ENCODE measurements at regions not wholly inside any gene's neighbourhood (a gene's known extent, or its start where the extent isn't known, plus 50 kb on each side); places are given as distances from the start of the nearest gene placed in this dataset.

- Histone ChIP-seq H4K8ac (ENCODE audit: low read depth, low read length) (no peak overlapping the region), H3K23ac (ENCODE audit: low read depth, low read length, poor library complexity) (no peak overlapping the region), H2BK5ac (ENCODE audit: low read length) (no peak overlapping the region), H3K4me1 (ENCODE audit: control insufficient read depth in 2 of 2, insufficient read depth in 1 of 2, low read depth in 1 of 2, low read length in 2 of 2) (peaks cover 0 to 5% of the 10 kb centered on the region in 2 donors), H3K27me3 (ENCODE audit: control insufficient read depth in 3 of 3, insufficient read depth in 3 of 3, low read depth in 1 of 3, low read length in 3 of 3) (peaks cover 0 to 12% (median 0%) of the 10 kb centered on the region in 3 experiments), H3K4ac (ENCODE audit: low read length) (no peak overlapping the region), H3K14ac (ENCODE audit: low read length) (no peak overlapping the region), H3K9ac (ENCODE audit: low read depth, low read length, poor library complexity) (no peak overlapping the region), H3K4me2 (ENCODE audit: insufficient read depth, low read length, poor library complexity, severe bottlenecking) (no peak overlapping the region), H3K9me3 (replicated peaks in 1 of 2; ENCODE audit: control insufficient read depth in 2 of 2, insufficient read depth in 1 of 2, low read depth in 1 of 2, low read length in 2 of 2) (no peaks in the 10 kb centered on the region), H3K36me3 (replicated peaks in 1 of 2; ENCODE audit: control insufficient read depth in 2 of 2, insufficient read depth in 2 of 2, low read length in 2 of 2) (no peaks in the 10 kb centered on the region), H2BK12ac (ENCODE audit: low read length) (no peak overlapping the region), H2BK15ac (ENCODE audit: low read length) (no peak overlapping the region), H3K18ac (ENCODE audit: low read length) (no peak overlapping the region), H3K27ac (replicated peaks; ENCODE audit: low read length) (no peak overlapping the region), H2AFZ (ENCODE audit: low read length) (no peak overlapping the region), H4K91ac (ENCODE audit: low read depth, low read length, poor library complexity) (no peak overlapping the region), H3K79me1 (ENCODE audit: low read depth, low read length) (no peaks in the 10 kb centered on the region), H2BK120ac (ENCODE audit: low read depth, low read length) (no peak overlapping the region), H3K4me3 (ENCODE audit: low read length in 2 of 2) (no peak overlapping the region), H2AK5ac (ENCODE audit: low read depth, low read length) (no peak overlapping the region)
- DNase-seq (ENCODE audit: low spot score): no peak
- WGBS, 2 donors (ENCODE audit: extremely low coverage in 2 of 2, insufficient read length in 2 of 2, insufficient replicate concordance in 1 of 2): no CpG with 5 or more reads among the region's 7 CpGs
Measured at GRCh38 chr2:118645876-118646275, 201.6 kb downstream of the EN1 start.

GRCh38 chr2:118644190-118644589 lies 203.3 kb downstream of the EN1 start:
- Histone ChIP-seq H3K18ac (ENCODE audit: low read length) (peak overlapping the region; percentile 81), H3K9ac (ENCODE audit: low read depth, low read length, poor library complexity) (no peak overlapping the region), H3K27me3 (ENCODE audit: control insufficient read depth in 3 of 3, insufficient read depth in 3 of 3, low read depth in 1 of 3, low read length in 3 of 3) (peaks cover 0 to 12% (median 0%) of the 10 kb centered on the region in 3 experiments), H4K91ac (ENCODE audit: low read depth, low read length, poor library complexity) (no peak overlapping the region), H4K8ac (ENCODE audit: low read depth, low read length) (no peak overlapping the region), H3K9me3 (replicated peaks in 1 of 2; ENCODE audit: control insufficient read depth in 2 of 2, insufficient read depth in 1 of 2, low read depth in 1 of 2, low read length in 2 of 2) (no peaks in the 10 kb centered on the region), H3K27ac (replicated peaks; ENCODE audit: low read length) (no peak overlapping the region), H2BK120ac (ENCODE audit: low read depth, low read length) (no peak overlapping the region), H3K4me2 (ENCODE audit: insufficient read depth, low read length, poor library complexity, severe bottlenecking) (no peak overlapping the region), H3K79me1 (ENCODE audit: low read depth, low read length) (no peaks in the 10 kb centered on the region), H3K4me1 (ENCODE audit: control insufficient read depth in 2 of 2, insufficient read depth in 1 of 2, low read depth in 1 of 2, low read length in 2 of 2) (peaks cover 0 to 5% of the 10 kb centered on the region in 2 donors), H3K36me3 (replicated peaks in 1 of 2; ENCODE audit: control insufficient read depth in 2 of 2, insufficient read depth in 2 of 2, low read length in 2 of 2) (no peaks in the 10 kb centered on the region), H2AFZ (ENCODE audit: low read length) (no peak overlapping the region), H3K4ac (ENCODE audit: low read length) (no peak overlapping the region), H3K23ac (ENCODE audit: low read depth, low read length, poor library complexity) (no peak overlapping the region), H3K14ac (ENCODE audit: low read length) (no peak overlapping the region), H2BK15ac (ENCODE audit: low read length) (no peak overlapping the region), H3K4me3 (ENCODE audit: low read length in 2 of 2) (no peak overlapping the region), H2BK12ac (ENCODE audit: low read length) (no peak overlapping the region), H2BK5ac (ENCODE audit: low read length) (no peak overlapping the region), H2AK5ac (ENCODE audit: low read depth, low read length) (no peak overlapping the region)
- WGBS, 2 donors (ENCODE audit: extremely low coverage in 2 of 2, insufficient read length in 2 of 2, insufficient replicate concordance in 1 of 2): no CpG with 5 or more reads among the region's 4 CpGs
- DNase-seq (ENCODE audit: low spot score): no peak

DNA sequence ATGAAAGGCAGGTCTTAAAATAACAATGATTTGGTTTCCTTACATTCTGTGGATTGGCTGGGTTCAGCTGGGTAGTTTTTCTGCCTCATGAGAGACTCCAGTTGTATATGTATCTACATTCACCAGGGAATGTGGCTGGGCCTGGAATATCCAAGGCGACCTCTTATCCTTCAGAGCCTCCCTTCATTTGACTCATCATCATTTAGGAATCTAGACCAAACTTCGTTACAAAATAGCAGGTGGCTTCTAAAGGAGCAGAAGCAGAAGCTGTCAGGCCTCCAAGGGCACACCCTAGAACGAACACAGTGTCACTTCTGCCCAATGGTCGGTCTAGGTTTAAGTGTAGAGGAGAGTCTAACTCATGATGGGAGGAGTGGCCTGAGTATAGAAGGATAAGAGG lies 204.2 kb downstream of the EN1 start:
- no peak overlapping the region for H3K4me3 ChIP-seq (ENCODE audit: low read length in 2 of 2)
- no peak overlapping the region for H3K27ac ChIP-seq (replicated peaks; ENCODE audit: low read length)
- no peaks in the 10 kb centered on the region for H3K79me1 ChIP-seq (ENCODE audit: low read depth, low read length)
- no peak overlapping the region for H2AK5ac ChIP-seq (ENCODE audit: low read depth, low read length)
- no peak overlapping the region for H4K8ac ChIP-seq (ENCODE audit: low read depth, low read length)
- H3K9me3 ChIP-seq (replicated peaks in 1 of 2; ENCODE audit: control insufficient read depth in 2 of 2, insufficient read depth in 1 of 2, low read depth in 1 of 2, low read length in 2 of 2): no peaks in the 10 kb centered on the region
- WGBS, 2 donors (ENCODE audit: extremely low coverage in 2 of 2, insufficient read length in 2 of 2, insufficient replicate concordance in 1 of 2): no CpG with 5 or more reads among the region's 4 CpGs
- no peak overlapping the region for H3K18ac ChIP-seq (ENCODE audit: low read length)
- no peak for DNase-seq (ENCODE audit: low spot score)
- no peaks in the 10 kb centered on the region for H3K36me3 ChIP-seq (replicated peaks in 1 of 2; ENCODE audit: control insufficient read depth in 2 of 2, insufficient read depth in 2 of 2, low read length in 2 of 2)
- no peak overlapping the region for H3K23ac ChIP-seq (ENCODE audit: low read depth, low read length, poor library complexity)
- H2BK5ac ChIP-seq (ENCODE audit: low read length): no peak overlapping the region
- peaks cover 0 to 5% of the 10 kb centered on the region in 2 donors for H3K4me1 ChIP-seq (ENCODE audit: control insufficient read depth in 2 of 2, insufficient read depth in 1 of 2, low read depth in 1 of 2, low read length in 2 of 2)
- no peak overlapping the region for H2BK12ac ChIP-seq (ENCODE audit: low read length)
- H2BK120ac ChIP-seq (ENCODE audit: low read depth, low read length): no peak overlapping the region
- H4K91ac ChIP-seq (ENCODE audit: low read depth, low read length, poor library complexity): no peak overlapping the region
- H2BK15ac ChIP-seq (ENCODE audit: low read length): no peak overlapping the region
- H3K9ac ChIP-seq (ENCODE audit: low read depth, low read length, poor library complexity): no peak overlapping the region
- H3K27me3 ChIP-seq (ENCODE audit: control insufficient read depth in 3 of 3, insufficient read depth in 3 of 3, low read depth in 1 of 3, low read length in 3 of 3): peaks cover 0 to 12% (median 0%) of the 10 kb centered on the region in 3 experiments
- no peak overlapping the region for H3K4ac ChIP-seq (ENCODE audit: low read length)
- no peak overlapping the region for H3K14ac ChIP-seq (ENCODE audit: low read length)
- H3K4me2 ChIP-seq (ENCODE audit: insufficient read depth, low read length, poor library complexity, severe bottlenecking): no peak overlapping the region
- H2AFZ ChIP-seq (ENCODE audit: low read length): no peak overlapping the region

- no peak overlapping the region for H4K91ac ChIP-seq (ENCODE audit: low read depth, low read length, poor library complexity)
- WGBS, 2 donors (ENCODE audit: extremely low coverage in 2 of 2, insufficient read length in 2 of 2, insufficient replicate concordance in 1 of 2): no CpG with 5 or more reads among the region's 2 CpGs
- H2AFZ ChIP-seq (ENCODE audit: low read length): no peak overlapping the region
- no peak overlapping the region for H2BK5ac ChIP-seq (ENCODE audit: low read length)
- H3K27me3 ChIP-seq (ENCODE audit: control insufficient read depth in 3 of 3, insufficient read depth in 3 of 3, low read depth in 1 of 3, low read length in 3 of 3): peaks cover 0 to 12% (median 0%) of the 10 kb centered on the region in 3 experiments
- no peak overlapping the region for H3K27ac ChIP-seq (replicated peaks; ENCODE audit: low read length)
- H3K79me1 ChIP-seq (ENCODE audit: low read depth, low read length): no peaks in the 10 kb centered on the region
- H2BK120ac ChIP-seq (ENCODE audit: low read depth, low read length): no peak overlapping the region
- no peak overlapping the region for H3K23ac ChIP-seq (ENCODE audit: low read depth, low read length, poor library complexity)
- H4K8ac ChIP-seq (ENCODE audit: low read depth, low read length): no peak overlapping the region
- H2BK15ac ChIP-seq (ENCODE audit: low read length): no peak overlapping the region
- no peak overlapping the region for H3K4me3 ChIP-seq (ENCODE audit: low read length in 2 of 2)
- no peaks in the 10 kb centered on the region for H3K36me3 ChIP-seq (replicated peaks in 1 of 2; ENCODE audit: control insufficient read depth in 2 of 2, insufficient read depth in 2 of 2, low read length in 2 of 2)
- H3K4me2 ChIP-seq (ENCODE audit: insufficient read depth, low read length, poor library complexity, severe bottlenecking): no peak overlapping the region
- peaks cover 0 to 5% of the 10 kb centered on the region in 2 donors for H3K4me1 ChIP-seq (ENCODE audit: control insufficient read depth in 2 of 2, insufficient read depth in 1 of 2, low read depth in 1 of 2, low read length in 2 of 2)
- no peak overlapping the region for H3K18ac ChIP-seq (ENCODE audit: low read length)
- no peak overlapping the region for H2BK12ac ChIP-seq (ENCODE audit: low read length)
- no peaks in the 10 kb centered on the region for H3K9me3 ChIP-seq (replicated peaks in 1 of 2; ENCODE audit: control insufficient read depth in 2 of 2, insufficient read depth in 1 of 2, low read depth in 1 of 2, low read length in 2 of 2)
- H2AK5ac ChIP-seq (ENCODE audit: low read depth, low read length): no peak overlapping the region
- no peak overlapping the region for H3K9ac ChIP-seq (ENCODE audit: low read depth, low read length, poor library complexity)
- H3K4ac ChIP-seq (ENCODE audit: low read length): no peak overlapping the region
- no peak overlapping the region for H3K14ac ChIP-seq (ENCODE audit: low read length)
- DNase-seq (ENCODE audit: low spot score): no peak
Measured at GRCh38 chr2:118642501-118642900, 204.9 kb downstream of the EN1 start.
